ENCODE measurements at regions not wholly inside any gene's neighbourhood (a gene's known extent, or its start where the extent isn't known, plus 50 kb on each side); places are given as distances from the start of the nearest gene placed in this dataset.

- Histone ChIP-seq H3K9ac (ENCODE audit: low read length) (no peak overlapping the region), H3K79me2 (ENCODE audit: low read length) (no peaks in the 10 kb centered on the region), H3K9me2 (replicated peaks; ENCODE audit: insufficient read depth, low read length) (no peaks in the 10 kb centered on the region), H3K36me3 (ENCODE audit: insufficient read depth, low read length) (no peaks in the 10 kb centered on the region), H4K20me1 (ENCODE audit: insufficient read depth, low read depth, low read length) (no peaks in the 10 kb centered on the region), H3K9me3 (ENCODE audit: low read length) (peaks cover 12% of the 10 kb centered on the region; the same call in 1 of the 2 replicates), H3K27me3 (ENCODE audit: low read length) (no peaks in the 10 kb centered on the region), H3K4me1 (ENCODE audit: low read length) (no peaks in the 10 kb centered on the region), H3K4me2 (ENCODE audit: low read depth, low read length, poor library complexity, severe bottlenecking) (no peak overlapping the region), H3K27ac (ENCODE audit: low read length) (no peak overlapping the region), H3K4me3 (ENCODE audit: low read length) (no peak overlapping the region), H2AFZ (ENCODE audit: low read length) (no peak overlapping the region)
- no peak for DNase-seq
Observed at GRCh38 chr13:80123945-80124344, 217.0 kb downstream of the SPRY2 start.

GRCh38 chr13:80121038-80121437 is 219.9 kb downstream of the SPRY2 start:
- Histone ChIP-seq H3K9me2 (replicated peaks; ENCODE audit: insufficient read depth, low read length) (no peaks in the 10 kb centered on the region), H3K79me2 (ENCODE audit: low read length) (no peaks in the 10 kb centered on the region), H3K27ac (ENCODE audit: low read length) (no peak overlapping the region)

GRCh38 chr13:80118506-80118905 is 222.4 kb downstream of the SPRY2 start:
- H2AFZ ChIP-seq (ENCODE audit: low read length): no peak overlapping the region

More at GRCh38 chr13:80121038-80121437, 219.9 kb downstream of the SPRY2 start:
- H3K4me2 ChIP-seq (ENCODE audit: low read depth, low read length, poor library complexity, severe bottlenecking): no peak overlapping the region
- no peaks in the 10 kb centered on the region for H3K4me1 ChIP-seq (ENCODE audit: low read length)
- H3K9ac ChIP-seq (ENCODE audit: low read length): no peak overlapping the region
- no peaks in the 10 kb centered on the region for H3K27me3 ChIP-seq (ENCODE audit: low read length)
- H3K9me3 ChIP-seq (ENCODE audit: low read length): peaks cover 9% of the 10 kb centered on the region; the same call in 1 of the 2 replicates
- no peak overlapping the region for H2AFZ ChIP-seq (ENCODE audit: low read length)
- H3K36me3 ChIP-seq (ENCODE audit: insufficient read depth, low read length): no peaks in the 10 kb centered on the region
- H3K4me3 ChIP-seq (ENCODE audit: low read length): no peak overlapping the region
- no peak for DNase-seq
- no peaks in the 10 kb centered on the region for H4K20me1 ChIP-seq (ENCODE audit: insufficient read depth, low read depth, low read length)

GRCh38 chr13:80118099-80118498 is 222.8 kb downstream of the SPRY2 start:
- Histone ChIP-seq H2AFZ (ENCODE audit: low read length) (no peak overlapping the region), H3K36me3 (ENCODE audit: insufficient read depth, low read length) (no peaks in the 10 kb centered on the region), H3K27me3 (ENCODE audit: low read length) (no peaks in the 10 kb centered on the region), H3K9me2 (replicated peaks; ENCODE audit: insufficient read depth, low read length) (no peaks in the 10 kb centered on the region), H3K27ac (ENCODE audit: low read length) (no peak overlapping the region), H3K79me2 (ENCODE audit: low read length) (no peaks in the 10 kb centered on the region), H4K20me1 (ENCODE audit: insufficient read depth, low read depth, low read length) (no peaks in the 10 kb centered on the region), H3K4me3 (ENCODE audit: low read length) (no peak overlapping the region), H3K4me2 (ENCODE audit: low read depth, low read length, poor library complexity, severe bottlenecking) (no peak overlapping the region), H3K4me1 (ENCODE audit: low read length) (no peaks in the 10 kb centered on the region), H3K9me3 (ENCODE audit: low read length) (peaks cover 25% of the 10 kb centered on the region; the same call in 1 of the 2 replicates), H3K9ac (ENCODE audit: low read length) (no peak overlapping the region)
- no peak for DNase-seq

More at GRCh38 chr13:80118506-80118905, 222.4 kb downstream of the SPRY2 start:
- no peak overlapping the region for H3K4me2 ChIP-seq (ENCODE audit: low read depth, low read length, poor library complexity, severe bottlenecking)
- no peaks in the 10 kb centered on the region for H3K36me3 ChIP-seq (ENCODE audit: insufficient read depth, low read length)
- H3K9me3 ChIP-seq (ENCODE audit: low read length): peaks cover 24% of the 10 kb centered on the region; the same call in 1 of the 2 replicates
- H3K9me2 ChIP-seq (replicated peaks; ENCODE audit: insufficient read depth, low read length): no peaks in the 10 kb centered on the region
- H3K9ac ChIP-seq (ENCODE audit: low read length): no peak overlapping the region
- no peak overlapping the region for H3K27ac ChIP-seq (ENCODE audit: low read length)
- DNase-seq: no peak
- no peaks in the 10 kb centered on the region for H3K27me3 ChIP-seq (ENCODE audit: low read length)
- no peaks in the 10 kb centered on the region for H4K20me1 ChIP-seq (ENCODE audit: insufficient read depth, low read depth, low read length)
- H3K4me3 ChIP-seq (ENCODE audit: low read length): no peak overlapping the region
- H3K4me1 ChIP-seq (ENCODE audit: low read length): no peaks in the 10 kb centered on the region
- no peaks in the 10 kb centered on the region for H3K79me2 ChIP-seq (ENCODE audit: low read length)

- Histone ChIP-seq H3K9me2 (replicated peaks; ENCODE audit: insufficient read depth, low read length) (no peaks in the 10 kb centered on the region), H3K27me3 (ENCODE audit: low read length) (no peaks in the 10 kb centered on the region), H3K9me3 (ENCODE audit: low read length) (peaks cover 25% of the 10 kb centered on the region; the same call in 1 of the 2 replicates), H3K4me2 (ENCODE audit: low read depth, low read length, poor library complexity, severe bottlenecking) (no peak overlapping the region), H3K4me3 (ENCODE audit: low read length) (no peak overlapping the region), H3K36me3 (ENCODE audit: insufficient read depth, low read length) (no peaks in the 10 kb centered on the region), H4K20me1 (ENCODE audit: insufficient read depth, low read depth, low read length) (no peaks in the 10 kb centered on the region), H3K4me1 (ENCODE audit: low read length) (no peaks in the 10 kb centered on the region), H3K27ac (ENCODE audit: low read length) (no peak overlapping the region), H2AFZ (ENCODE audit: low read length) (no peak overlapping the region), H3K79me2 (ENCODE audit: low read length) (no peaks in the 10 kb centered on the region), H3K9ac (ENCODE audit: low read length) (no peak overlapping the region)
- DNase-seq: no peak
Observed at GRCh38 chr13:80117515-80117914, 223.4 kb downstream of the SPRY2 start.

GRCh38 chr13:80116107-80116506 is 224.8 kb downstream of the SPRY2 start:
- Histone ChIP-seq H3K9me3 (ENCODE audit: low read length) (peaks cover 21% of the 10 kb centered on the region; the same call in 1 of the 2 replicates), H3K27me3 (ENCODE audit: low read length) (no peaks in the 10 kb centered on the region), H3K79me2 (ENCODE audit: low read length) (no peaks in the 10 kb centered on the region), H3K4me1 (ENCODE audit: low read length) (no peaks in the 10 kb centered on the region), H3K27ac (ENCODE audit: low read length) (no peak overlapping the region), H3K36me3 (ENCODE audit: insufficient read depth, low read length) (no peaks in the 10 kb centered on the region), H3K4me3 (ENCODE audit: low read length) (no peak overlapping the region), H2AFZ (ENCODE audit: low read length) (no peak overlapping the region), H3K4me2 (ENCODE audit: low read depth, low read length, poor library complexity, severe bottlenecking) (no peak overlapping the region), H4K20me1 (ENCODE audit: insufficient read depth, low read depth, low read length) (no peaks in the 10 kb centered on the region), H3K9me2 (replicated peaks; ENCODE audit: insufficient read depth, low read length) (no peaks in the 10 kb centered on the region), H3K9ac (ENCODE audit: low read length) (no peak overlapping the region)
- no peak for DNase-seq

- Histone ChIP-seq H3K9me2 (replicated peaks; ENCODE audit: insufficient read depth, low read length) (no peaks in the 10 kb centered on the region), H3K9me3 (ENCODE audit: low read length) (peaks cover 23% of the 10 kb centered on the region), H3K36me3 (ENCODE audit: insufficient read depth, low read length) (no peaks in the 10 kb centered on the region), H3K27ac (ENCODE audit: low read length) (no peak overlapping the region), H3K79me2 (ENCODE audit: low read length) (no peaks in the 10 kb centered on the region), H3K4me3 (ENCODE audit: low read length) (no peak overlapping the region), H3K4me2 (ENCODE audit: low read depth, low read length, poor library complexity, severe bottlenecking) (no peak overlapping the region), H4K20me1 (ENCODE audit: insufficient read depth, low read depth, low read length) (no peaks in the 10 kb centered on the region), H3K9ac (ENCODE audit: low read length) (no peak overlapping the region), H2AFZ (ENCODE audit: low read length) (no peak overlapping the region), H3K27me3 (ENCODE audit: low read length) (no peaks in the 10 kb centered on the region), H3K4me1 (ENCODE audit: low read length) (no peaks in the 10 kb centered on the region)
- DNase-seq: no peak
Observed at GRCh38 chr13:80115616-80116015, 225.3 kb downstream of the SPRY2 start.

- no peaks in the 10 kb centered on the region for H4K20me1 ChIP-seq (ENCODE audit: insufficient read depth, low read depth, low read length)
- no peaks in the 10 kb centered on the region for H3K27me3 ChIP-seq (ENCODE audit: low read length)
- no peak overlapping the region for H2AFZ ChIP-seq (ENCODE audit: low read length)
- H3K9me3 ChIP-seq (ENCODE audit: low read length): peaks cover 27% of the 10 kb centered on the region
- no peak overlapping the region for H3K9ac ChIP-seq (ENCODE audit: low read length)
- H3K4me3 ChIP-seq (ENCODE audit: low read length): no peak overlapping the region
- no peaks in the 10 kb centered on the region for H3K9me2 ChIP-seq (replicated peaks; ENCODE audit: insufficient read depth, low read length)
- H3K4me2 ChIP-seq (ENCODE audit: low read depth, low read length, poor library complexity, severe bottlenecking): no peak overlapping the region
- DNase-seq: no peak
- H3K79me2 ChIP-seq (ENCODE audit: low read length): no peaks in the 10 kb centered on the region
- H3K36me3 ChIP-seq (ENCODE audit: insufficient read depth, low read length): no peaks in the 10 kb centered on the region
- no peaks in the 10 kb centered on the region for H3K4me1 ChIP-seq (ENCODE audit: low read length)
- no peak overlapping the region for H3K27ac ChIP-seq (ENCODE audit: low read length)
Observed at GRCh38 chr13:80113714-80114454, 227.0 kb downstream of the SPRY2 start.
